ENCODE measurements at regions not wholly inside any gene's neighbourhood (a gene's known extent, or its start where the extent isn't known, plus 50 kb on each side); places are given as distances from the start of the nearest gene placed in this dataset.

GRCh38 chr4:178480881-178481280 lies 1038.6 kb upstream of the AGA start:
- ChIA-PET CTCF (no interaction called here), POLR2A (no interaction called here)
- intact Hi-C loops (cut with micrococcal nuclease; ENCODE audit: unreplicated experiment): no loop called here
- no TSS peak for BruUV-seq (replicated peaks)
- no peak for DNase-seq
- Histone ChIP-seq H3K9me3 (no peaks in the 10 kb centered on the region), H3K27me3 (replicated peaks; ENCODE audit: control insufficient read depth, insufficient read depth, low read length) (no peaks in the 10 kb centered on the region), H3K4me1 (no peaks in the 10 kb centered on the region), H3K4me3 (ENCODE audit: low read depth, low read length) (no peak overlapping the region), H3K36me3 (ENCODE audit: control insufficient read depth, insufficient read depth, low read length) (no peaks in the 10 kb centered on the region)
- no peak overlapping the region for H3K4me3 Mint-ChIP-seq (ENCODE audit: unreplicated experiment)
- H3K27me3 Mint-ChIP-seq (ENCODE audit: insufficient read depth, unreplicated experiment): peaks cover 2% of the 10 kb centered on the region
- H3K27ac Mint-ChIP-seq (ENCODE audit: unreplicated experiment): no peak overlapping the region
- no peak for TF ChIP-seq CTCF (IDR thresholded peaks at IDR 0.05; ENCODE audit: insufficient read depth in 1 of 2, low read depth in 1 of 2, low read length in 1 of 2, severe bottlenecking in 1 of 2, unreplicated experiment in 1 of 2)
- H3K36me3 Mint-ChIP-seq (ENCODE audit: insufficient read depth, unreplicated experiment): no peaks in the 10 kb centered on the region
- H3K4me1 Mint-ChIP-seq (ENCODE audit: low read depth, unreplicated experiment): no peaks in the 10 kb centered on the region
- no peaks in the 10 kb centered on the region for H3K9me3 Mint-ChIP-seq (ENCODE audit: unreplicated experiment)

GRCh38 chr4:178481564-178481963 lies 1039.3 kb upstream of the AGA start:
- Mint-ChIP-seq H3K27ac (ENCODE audit: unreplicated experiment) (no peak overlapping the region), H3K36me3 (ENCODE audit: insufficient read depth, unreplicated experiment) (no peaks in the 10 kb centered on the region), H3K4me1 (ENCODE audit: low read depth, unreplicated experiment) (no peaks in the 10 kb centered on the region), H3K4me3 (ENCODE audit: unreplicated experiment) (no peak overlapping the region), H3K9me3 (ENCODE audit: unreplicated experiment) (no peaks in the 10 kb centered on the region), H3K27me3 (ENCODE audit: insufficient read depth, unreplicated experiment) (peaks cover 2% of the 10 kb centered on the region)
- Histone ChIP-seq H3K36me3 (ENCODE audit: control insufficient read depth, insufficient read depth, low read length) (no peaks in the 10 kb centered on the region), H3K4me3 (ENCODE audit: low read depth, low read length) (no peak overlapping the region), H3K27me3 (replicated peaks; ENCODE audit: control insufficient read depth, insufficient read depth, low read length) (no peaks in the 10 kb centered on the region), H3K9me3 (no peaks in the 10 kb centered on the region), H3K4me1 (no peaks in the 10 kb centered on the region)
- BruUV-seq (replicated peaks): no TSS peak
- CTCF ChIA-PET: no interaction called here
- DNase-seq: no peak
- POLR2A ChIA-PET: no interaction called here
- intact Hi-C loops (cut with micrococcal nuclease; ENCODE audit: unreplicated experiment): no loop called here
- TF ChIP-seq CTCF (IDR thresholded peaks at IDR 0.05; ENCODE audit: insufficient read depth in 1 of 2, low read depth in 1 of 2, low read length in 1 of 2, severe bottlenecking in 1 of 2, unreplicated experiment in 1 of 2): no peak

GRCh38 chr4:178523038-178523437 lies 1080.8 kb upstream of the AGA start:
- Histone ChIP-seq H3K27me3 (replicated peaks; ENCODE audit: control insufficient read depth, insufficient read depth, low read length) (no peaks in the 10 kb centered on the region), H3K4me3 (ENCODE audit: low read depth, low read length) (no peak overlapping the region), H3K9me3 (no peaks in the 10 kb centered on the region), H3K4me1 (no peaks in the 10 kb centered on the region), H3K36me3 (ENCODE audit: control insufficient read depth, insufficient read depth, low read length) (no peaks in the 10 kb centered on the region)
- Mint-ChIP-seq H3K27me3 (ENCODE audit: insufficient read depth, unreplicated experiment) (no peaks in the 10 kb centered on the region), H3K4me3 (ENCODE audit: unreplicated experiment) (no peak overlapping the region), H3K9me3 (ENCODE audit: unreplicated experiment) (no peaks in the 10 kb centered on the region), H3K4me1 (ENCODE audit: low read depth, unreplicated experiment) (no peaks in the 10 kb centered on the region), H3K36me3 (ENCODE audit: insufficient read depth, unreplicated experiment) (no peaks in the 10 kb centered on the region), H3K27ac (ENCODE audit: unreplicated experiment) (no peak overlapping the region)
- no peak for DNase-seq
- POLR2A ChIA-PET: no interaction called here
- TF ChIP-seq CTCF (IDR thresholded peaks at IDR 0.05; ENCODE audit: insufficient read depth in 1 of 2, low read depth in 1 of 2, low read length in 1 of 2, severe bottlenecking in 1 of 2, unreplicated experiment in 1 of 2): no peak
- intact Hi-C loops (cut with micrococcal nuclease; ENCODE audit: unreplicated experiment): no loop called here
- CTCF ChIA-PET: no interaction called here
- BruUV-seq (replicated peaks): no TSS peak

All from Caco-2 (cell line).